GM19240 (cell line): ENCODE measurements at regions not wholly inside any gene's neighbourhood (a gene's known extent, or its start where the extent isn't known, plus 50 kb on each side); places are given as distances from the start of the nearest gene placed in this dataset.
"Not testable (repeated sequence)": the region's sequence is repeated elsewhere in the genome, so short reads cannot be mapped to it uniquely, and the experiment has no call there.

Source experiments
- DNase-seq: peaks from one replicate; pipeline ENCODE4 v3.0.0; 2011; ENCODE audit warnings: low spot score; ENCODE audit not compliant: insufficient read length

DNA sequence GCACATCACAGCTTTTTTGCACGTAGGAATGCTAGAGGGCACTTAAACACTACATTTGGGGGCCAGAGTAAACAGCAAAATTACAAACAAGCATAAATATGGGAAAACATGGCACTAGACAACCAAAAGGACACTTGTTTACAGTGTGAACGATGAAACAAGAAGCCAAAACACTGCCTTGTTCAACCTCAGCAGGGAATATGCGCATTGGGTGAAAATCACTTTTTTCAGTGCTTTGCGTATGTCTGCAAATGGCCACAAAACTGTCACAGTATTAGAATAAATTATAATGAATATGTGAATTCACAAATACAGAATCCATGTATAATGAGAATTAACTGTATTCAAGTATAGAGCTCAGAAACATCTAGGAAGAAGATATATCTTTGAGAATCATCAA lies 1064.0 kb upstream of the GYPC start:
- no peak for DNase-seq

DNA sequence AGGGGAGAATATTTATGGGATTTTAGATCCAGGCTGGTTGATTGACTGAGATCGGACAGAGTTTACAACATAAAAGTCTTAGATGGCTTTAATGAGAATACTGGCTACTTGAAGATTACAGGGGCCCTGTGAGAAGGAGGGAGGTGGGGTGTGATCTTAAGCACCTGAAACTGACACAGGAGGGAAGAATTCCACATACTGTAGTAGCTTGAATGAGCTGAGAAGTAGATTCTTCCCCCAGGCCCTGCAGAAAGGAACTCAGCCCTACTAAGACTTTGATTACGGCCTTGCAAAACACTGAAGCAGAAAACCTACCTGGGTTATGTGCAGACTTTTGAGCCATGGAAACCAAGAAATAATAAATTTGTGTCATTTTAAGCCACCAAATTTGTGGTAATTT lies 1062.9 kb upstream of the GYPC start:
- no peak for DNase-seq

DNA sequence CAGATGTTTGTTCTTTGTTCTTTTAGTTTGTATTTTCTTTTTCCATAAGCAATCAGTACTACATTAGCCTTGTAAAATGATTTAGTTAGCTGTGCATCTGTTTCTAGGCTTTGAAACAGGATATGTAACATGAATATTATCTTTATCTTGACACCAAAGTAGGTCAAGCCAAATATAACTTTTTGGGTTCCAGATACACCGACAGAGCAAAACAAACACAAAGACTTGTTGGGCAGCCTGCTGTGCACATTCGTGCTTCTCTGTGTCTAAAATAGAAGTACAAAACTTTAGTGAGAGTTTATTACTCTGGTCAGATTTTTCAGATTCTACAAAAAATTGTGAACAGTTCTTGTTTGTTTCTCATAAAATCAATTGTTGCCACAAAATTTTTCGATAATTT lies 1059.3 kb upstream of the GYPC start:
- no peak for DNase-seq

DNA sequence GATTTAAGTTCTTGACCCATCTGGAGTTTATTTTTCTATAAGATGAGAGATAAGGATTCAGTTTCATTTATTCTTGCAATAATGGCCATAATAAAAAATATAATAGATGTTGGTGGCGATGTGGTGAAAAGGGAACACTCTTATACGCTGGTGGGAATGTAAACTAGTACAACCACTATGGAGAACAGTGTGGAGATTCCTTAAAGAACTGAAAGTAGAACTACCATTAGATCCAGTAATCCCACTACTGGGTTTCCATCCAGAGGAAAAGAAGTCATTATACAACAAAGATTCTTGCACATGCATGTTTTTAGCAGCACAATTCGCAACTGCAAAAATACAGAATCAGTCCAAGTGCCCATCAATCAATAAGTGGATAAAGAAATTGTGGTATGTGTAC lies 1040.5 kb upstream of the GYPC start:
- no peak for DNase-seq

DNA sequence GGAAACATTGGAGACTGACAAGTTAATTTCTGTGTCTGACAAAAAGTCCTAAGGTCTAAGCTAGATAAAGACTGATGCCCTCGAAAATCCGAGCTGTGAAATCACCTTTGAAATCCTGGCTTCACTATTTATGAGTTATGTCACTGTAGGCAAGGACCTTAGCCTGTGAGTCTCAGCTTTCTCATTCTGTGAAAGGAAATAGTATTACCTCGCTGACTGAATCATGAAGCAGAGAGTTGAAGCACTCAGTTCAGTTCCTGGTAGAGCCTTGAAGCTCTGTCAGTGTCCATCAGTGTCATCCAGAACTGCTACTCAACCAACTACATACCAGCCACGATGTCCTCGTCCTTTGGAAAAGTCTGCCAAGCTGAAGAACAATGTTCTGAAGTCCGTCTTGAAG lies 1025.6 kb upstream of the GYPC start:
- DNase-seq: no peak

DNA sequence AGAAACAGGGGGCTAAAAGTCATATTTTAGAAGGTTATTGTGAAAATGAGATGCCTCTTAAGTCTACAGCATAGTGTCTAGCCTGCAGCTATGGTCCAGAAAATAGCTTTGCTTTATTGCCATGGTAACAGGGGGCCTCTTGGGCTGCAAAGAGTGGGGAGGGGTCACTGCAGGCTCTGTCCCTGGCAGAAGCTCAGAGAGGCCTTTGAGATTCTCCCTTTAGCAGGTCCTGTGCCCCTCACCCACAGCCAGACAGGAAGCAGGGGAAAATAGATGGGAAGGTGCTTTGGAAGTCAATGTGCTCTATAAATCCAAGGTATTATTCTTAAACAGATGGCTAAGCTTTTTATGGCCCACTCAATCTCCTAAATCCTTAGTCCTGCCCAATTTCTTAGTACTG lies 1021.3 kb upstream of the GYPC start:
- no peak for DNase-seq

DNA sequence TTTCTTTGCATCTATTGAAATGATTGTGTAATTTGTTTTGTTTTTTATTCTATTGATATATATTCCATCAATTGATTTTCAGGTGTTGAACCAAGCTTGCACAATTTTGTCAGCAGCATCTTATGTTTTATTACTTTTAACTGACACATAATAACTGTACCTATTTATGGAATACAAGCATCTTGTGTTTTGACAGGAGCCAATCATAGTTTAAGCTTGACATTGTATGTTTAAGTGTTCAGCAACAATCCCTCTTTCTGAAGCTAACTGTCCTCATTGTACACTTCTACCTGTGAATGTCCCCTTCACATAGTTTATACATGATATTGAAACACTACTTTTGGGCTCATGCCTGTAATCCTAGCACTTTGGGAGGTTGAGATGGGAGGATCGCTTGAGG lies 1017.6 kb upstream of the GYPC start:
- DNase-seq: no peak

DNA sequence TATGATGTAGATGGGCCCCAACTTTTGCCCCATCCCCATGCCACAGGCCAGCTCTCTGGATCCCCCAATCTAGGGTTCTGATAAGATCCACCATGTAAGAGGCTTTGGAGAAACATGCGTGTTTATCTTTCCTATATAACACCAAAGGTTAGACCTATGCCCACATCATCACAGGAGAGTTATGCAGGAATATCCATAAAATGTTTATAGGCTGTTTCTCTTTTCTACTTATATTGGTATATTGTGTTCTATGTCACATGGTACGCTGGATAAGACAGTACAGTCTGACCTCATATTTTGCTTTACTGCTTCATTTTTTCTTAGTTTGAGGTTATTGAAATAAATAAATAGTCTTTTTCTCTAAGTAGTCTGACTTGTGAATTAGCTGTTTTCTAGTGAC lies 1013.9 kb upstream of the GYPC start:
- DNase-seq: no peak

DNA sequence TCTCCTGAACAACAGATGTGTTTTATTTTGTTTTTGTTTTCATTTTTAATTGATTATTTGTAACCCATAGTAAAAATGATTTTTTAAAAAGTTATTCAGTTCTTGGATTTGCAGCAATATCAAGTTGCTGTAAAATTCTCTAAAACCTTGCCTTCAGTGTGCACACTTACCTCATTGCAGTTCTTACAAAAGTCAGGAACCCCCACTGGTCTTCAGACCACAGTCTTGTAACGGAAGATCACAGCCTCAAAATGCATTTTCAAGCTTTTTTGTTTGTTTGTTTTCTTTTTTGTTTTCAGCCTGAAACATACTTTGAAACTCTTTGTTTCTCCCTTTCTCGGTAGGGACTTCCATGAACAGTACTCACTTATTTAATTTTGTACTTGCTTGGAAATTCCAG lies 1012.8 kb upstream of the GYPC start:
- no peak for DNase-seq

DNA sequence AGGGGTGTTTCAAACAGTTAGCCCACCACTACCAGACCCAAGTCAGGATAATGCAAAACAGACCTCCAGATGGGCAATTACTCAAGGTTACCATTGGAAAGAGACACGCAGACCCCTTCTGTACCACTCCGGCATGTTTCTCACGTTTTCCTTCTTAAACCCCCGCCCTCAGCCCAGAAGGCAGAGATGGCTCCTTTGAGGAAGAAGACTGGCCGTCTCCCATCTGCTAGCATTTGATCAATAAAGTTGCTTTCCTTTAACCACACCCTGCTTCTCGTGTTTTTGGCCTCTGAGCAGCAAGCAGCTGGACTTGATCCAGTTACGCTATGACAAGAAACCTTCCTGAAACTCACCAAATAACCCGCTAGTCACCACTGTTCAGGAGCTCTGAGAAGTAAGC lies 1012.4 kb upstream of the GYPC start:
- DNase-seq: no peak

DNA sequence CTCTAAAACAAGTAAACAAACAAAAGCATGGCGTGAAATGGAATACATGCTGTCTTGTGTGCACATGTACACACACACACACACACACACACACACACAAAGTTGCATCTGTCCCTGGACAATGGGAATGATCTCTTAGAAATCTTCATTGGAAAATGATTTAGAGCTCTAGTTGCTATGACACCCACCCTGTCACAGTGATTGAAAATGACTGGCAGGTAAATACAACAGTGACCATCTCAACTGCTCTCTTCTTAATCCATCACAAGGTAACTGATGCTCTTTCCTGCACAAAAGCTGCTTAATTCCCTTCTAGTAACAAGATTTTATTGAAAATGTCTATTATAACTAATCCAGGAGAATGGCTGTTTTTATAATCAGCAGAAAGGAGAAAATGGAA lies 1011.7 kb upstream of the GYPC start:
- no peak for DNase-seq

DNA sequence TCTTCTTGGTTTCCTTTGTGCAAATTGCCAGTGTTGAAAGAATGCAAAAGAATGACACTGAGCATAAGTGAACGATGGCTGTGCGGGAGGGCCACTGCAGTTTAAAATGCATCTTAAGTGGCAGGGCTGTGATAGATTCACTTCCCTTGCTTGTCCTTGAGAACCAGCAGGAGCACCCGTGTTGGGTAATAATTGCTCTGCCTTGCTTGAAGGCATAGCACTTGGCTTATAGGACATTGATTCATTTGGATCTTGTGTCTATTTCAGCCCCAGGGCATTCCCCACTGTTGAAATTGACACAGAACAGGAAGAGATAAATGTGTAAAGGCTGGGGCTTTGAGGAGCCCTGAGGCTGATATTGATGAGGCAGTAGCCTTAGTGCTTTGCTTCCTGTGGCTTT lies 1003.7 kb upstream of the GYPC start:
- DNase-seq: no peak

DNA sequence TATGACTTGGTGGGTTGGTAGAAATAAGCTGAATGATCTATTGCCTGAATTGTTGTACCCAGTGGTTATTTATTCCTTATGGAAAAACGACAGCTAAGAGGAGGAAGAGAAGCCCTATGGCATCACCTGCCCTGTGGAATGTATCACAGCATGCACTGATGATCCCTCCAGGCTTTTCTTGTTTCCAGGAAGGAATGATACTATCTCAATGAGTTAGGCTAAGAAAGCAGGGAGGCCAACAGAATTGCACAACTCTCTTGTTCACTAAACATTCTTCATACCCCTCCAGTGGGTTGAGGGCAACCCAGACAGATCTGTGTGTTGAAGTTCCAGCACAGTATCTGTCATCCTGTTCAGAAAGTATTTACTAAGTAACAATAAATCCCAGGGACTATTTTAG lies 1001.7 kb upstream of the GYPC start:
- DNase-seq: no peak

DNA sequence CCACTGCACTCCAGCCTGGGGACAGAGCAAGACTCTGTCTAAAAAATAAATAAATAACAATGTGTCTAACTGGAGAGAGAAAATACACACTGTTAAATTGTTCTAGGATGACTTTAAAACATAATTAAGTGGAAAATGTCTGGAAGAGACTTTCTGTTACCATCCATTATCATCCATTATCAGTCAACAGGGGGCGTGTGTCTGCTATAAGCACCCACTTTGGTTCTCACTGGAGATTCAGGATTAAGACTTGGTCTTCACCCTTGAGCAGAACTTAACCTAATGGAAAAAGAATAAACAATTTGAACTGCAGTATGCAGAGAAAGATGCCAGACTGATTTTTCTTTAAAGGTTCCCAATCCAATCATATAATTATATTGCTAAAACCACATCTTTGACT lies 999.8 kb upstream of the GYPC start:
- DNase-seq: no peak

DNA sequence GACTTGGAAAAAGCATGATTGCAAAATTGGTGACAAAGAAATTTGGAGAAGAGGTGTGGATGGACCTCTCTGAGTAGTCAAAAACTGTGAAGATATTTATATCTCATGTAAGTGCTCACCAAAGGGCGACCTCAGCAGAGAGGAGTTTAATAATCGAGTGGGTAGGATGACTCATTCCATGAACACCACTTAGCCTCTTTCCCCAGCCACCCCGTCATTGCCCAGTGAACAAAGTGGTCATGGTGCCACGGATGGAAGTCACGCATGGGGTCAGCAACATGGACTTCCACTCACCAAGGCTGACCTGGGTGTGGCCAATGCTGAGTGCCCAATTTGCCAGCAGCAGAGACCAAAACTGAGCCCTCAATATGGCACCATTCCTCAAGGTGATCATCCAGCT lies 997.4 kb upstream of the GYPC start:
- DNase-seq: no peak

DNA sequence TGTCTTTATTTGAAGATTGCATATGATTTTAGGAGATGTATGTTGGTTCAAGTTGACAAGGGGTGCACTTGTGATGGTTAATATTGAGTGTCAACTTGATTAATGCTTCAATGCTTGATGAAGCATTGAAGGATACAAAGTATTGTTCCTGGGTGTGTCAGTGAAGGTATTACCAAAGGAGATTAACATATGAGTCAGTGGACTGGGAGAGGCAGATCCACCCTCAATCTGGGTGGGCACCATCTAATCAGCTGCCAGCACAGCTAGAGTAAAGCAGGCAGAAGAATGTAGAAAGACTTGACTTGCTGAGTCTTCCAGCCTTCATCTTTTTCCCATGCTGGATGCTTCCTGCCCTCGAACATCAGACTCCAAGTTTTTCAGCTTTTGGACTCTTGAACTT lies 995.6 kb upstream of the GYPC start:
- not testable (repeated sequence) for DNase-seq

DNA sequence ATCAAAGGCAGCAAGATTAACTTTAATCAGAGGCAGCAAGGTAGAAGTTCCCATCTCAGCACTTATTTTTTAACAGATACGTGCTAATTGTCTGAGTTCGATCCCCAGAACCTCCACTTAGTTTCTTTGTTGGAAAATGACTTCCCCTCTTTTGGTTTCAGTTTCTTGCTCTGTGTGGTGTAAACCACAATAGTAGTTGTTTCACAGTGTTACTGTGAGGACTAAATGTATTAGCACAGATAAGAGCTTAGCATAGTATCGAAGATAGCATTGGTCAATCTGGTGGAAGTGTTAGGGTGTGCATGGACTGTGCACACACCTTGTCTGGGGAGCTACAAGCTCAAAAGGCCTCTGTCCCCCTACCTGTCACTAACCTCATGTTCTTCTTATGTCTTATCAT lies 988.3 kb upstream of the GYPC start:
- no peak for DNase-seq

DNA sequence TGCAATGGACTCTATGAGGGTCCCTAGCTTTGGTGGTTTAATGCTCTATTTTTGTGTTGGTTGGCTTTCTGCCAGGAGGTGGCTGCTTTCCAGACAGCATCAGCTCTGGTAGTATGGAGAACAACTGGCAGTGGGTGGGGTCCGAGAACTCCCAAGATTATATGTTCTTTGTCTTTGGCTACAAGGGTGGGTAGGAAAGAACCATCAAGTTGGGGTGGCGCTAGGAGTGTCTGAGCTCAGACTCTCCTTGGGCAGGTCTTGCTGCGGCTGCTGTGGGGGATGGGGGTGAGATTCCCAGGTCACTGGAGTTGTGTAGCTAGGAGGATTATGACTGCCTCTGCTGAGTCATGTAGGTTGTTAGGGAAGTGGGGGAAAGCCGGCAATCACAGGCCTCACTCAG lies 976.1 kb upstream of the GYPC start:
- DNase-seq: no peak

DNA sequence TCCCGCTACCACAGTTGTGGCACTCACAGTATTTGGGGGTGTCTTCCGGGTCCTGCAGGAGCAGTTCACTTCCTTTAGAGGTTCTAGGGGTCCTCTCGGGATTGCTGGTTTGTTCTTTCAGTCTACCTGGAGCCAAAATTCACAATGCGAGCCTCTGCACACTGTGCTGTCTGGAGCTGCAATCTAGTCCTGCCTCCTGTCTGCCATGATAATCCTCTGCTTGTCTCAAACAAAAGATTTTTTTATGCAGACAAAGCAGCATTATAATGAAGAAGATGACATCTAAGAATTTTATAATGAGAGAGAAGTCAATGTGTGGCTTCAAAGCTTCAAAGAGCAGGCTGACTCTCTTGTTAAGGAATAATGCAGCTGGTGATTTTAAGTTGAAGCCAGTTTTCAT lies 975.1 kb upstream of the GYPC start:
- no peak for DNase-seq

DNA sequence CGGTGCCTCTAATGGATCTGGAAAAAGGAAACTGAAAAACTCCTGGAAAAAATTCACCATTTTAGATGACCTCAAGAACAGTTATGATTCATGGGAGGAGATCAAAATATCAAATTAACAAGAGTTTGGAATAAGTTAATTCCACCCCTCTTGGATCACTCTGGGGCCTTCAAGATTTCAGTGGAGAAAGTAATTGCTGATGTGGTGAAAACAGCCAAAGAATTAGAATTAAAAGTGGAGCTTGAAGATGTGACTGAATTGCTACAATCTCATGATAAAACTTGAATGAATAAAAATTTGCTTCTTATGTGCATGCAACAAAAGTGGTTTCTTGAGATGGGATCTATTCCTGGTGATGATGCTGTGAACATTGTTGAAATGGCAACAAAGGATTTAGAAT lies 974.4 kb upstream of the GYPC start:
- DNase-seq: no peak

DNA sequence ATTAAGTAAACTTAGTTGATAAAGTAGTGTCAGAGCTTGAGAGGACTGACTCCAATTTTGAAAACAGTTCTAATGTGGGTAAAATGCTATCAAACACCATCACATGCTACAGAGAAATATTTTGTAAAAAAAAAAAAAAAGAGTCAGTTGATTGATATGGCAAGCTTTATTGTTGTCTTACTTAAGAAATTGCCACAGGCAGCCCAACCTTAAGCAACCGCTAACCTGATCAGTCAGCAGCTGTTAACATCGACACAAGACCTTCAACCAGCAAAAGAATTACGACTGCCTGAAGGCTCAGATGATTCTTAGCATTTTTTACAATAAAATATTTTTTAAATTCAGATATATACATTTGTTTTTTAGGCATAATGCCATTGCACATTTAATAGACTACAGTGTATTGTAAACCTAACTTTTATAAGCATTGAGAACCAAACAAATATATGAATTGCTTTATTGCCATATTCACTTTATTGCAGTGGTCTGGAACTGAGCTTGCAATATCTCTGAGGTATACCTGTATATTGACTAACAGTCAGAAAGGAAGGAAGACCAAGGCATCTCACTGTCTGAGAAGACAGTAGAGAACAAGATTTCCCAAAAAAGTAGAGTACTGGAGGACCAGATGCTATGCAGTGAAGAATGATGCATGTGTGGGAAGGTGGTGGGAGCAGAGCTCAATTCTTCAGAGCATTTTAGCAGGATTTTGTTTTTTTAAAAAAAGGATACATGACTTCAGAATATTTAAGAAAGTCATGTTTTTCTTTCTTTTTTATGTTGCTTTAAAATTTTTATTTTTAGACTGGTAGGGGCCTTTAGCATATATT lies 973.8 kb upstream of the GYPC start:
- no peak for DNase-seq

DNA sequence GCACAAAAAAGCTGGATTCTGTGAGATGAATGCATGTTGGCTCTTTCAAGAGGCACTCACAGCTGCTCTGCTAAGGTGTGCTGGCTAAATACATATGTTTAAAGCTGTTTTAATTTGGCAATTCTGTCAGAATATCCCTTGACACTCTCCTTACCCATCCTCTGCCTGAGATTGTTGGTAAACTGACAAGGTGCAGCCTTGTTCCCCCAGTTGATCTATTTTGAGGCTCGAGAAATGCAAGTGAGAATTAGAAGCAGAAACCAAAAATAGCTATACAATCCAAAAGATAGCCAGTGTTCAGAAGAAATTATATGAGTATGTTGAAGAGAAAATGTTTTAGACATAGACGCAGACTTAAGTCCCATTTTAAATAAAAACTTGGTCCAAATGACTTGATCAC lies 971.7 kb upstream of the GYPC start:
- DNase-seq: no peak

DNA sequence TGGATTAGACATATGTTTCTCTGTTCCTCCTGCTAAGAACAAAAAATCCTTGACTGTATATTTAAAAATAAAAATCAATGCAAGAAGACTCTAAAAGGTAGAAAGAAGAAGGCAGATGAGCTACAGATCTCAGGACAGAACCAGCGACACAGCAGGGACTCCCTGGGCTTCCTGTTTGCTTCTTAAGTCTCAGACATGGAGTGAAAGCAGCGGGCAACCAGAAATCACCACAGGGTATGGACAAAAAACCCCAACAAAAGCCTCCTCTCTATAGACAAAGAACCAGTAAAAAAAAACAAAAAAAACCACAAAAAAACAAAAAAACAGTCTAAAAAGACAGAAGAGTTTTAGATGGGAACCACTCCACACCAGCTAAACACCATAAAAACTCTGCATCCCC lies 971.0 kb upstream of the GYPC start:
- DNase-seq: no peak

DNA sequence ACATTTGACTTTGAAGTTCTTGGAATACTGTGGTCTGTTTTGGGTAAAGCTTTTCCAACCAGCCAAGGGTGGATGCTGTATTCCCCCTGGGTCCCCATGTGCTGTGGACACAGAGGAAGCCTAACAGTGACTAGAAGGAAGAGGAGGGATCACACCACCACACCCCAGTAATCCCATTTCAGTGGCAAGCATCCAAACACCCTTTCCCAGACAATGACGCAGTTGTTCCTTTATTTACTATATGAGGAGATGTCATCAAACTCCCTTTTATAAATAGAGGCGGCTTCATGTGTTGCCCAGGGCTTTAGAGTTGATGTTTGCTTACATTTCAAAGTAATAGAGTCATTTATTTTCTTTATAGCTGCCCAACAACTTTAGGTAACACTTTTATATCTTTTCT lies 959.4 kb upstream of the GYPC start:
- no peak for DNase-seq
